Lower leg skin (tissue), 3 donors: ENCODE measurements at regions not wholly inside any gene's neighbourhood (a gene's known extent, or its start where the extent isn't known, plus 50 kb on each side); places are given as distances from the start of the nearest gene placed in this dataset.

Experiments used
- CTCF ChIP-seq, 3 donors: fragments of 450-650 bp; IDR thresholded peaks; one replicate each; pipeline ENCODE4 v1.5.1; 2016; ENCODE audit warnings: antibody characterized with exemption in 3 of 3, mild to moderate bottlenecking in 3 of 3, moderate library complexity in 2 of 3
- POLR2A ChIP-seq, 2 donors: fragments of 450-650 bp; IDR thresholded peaks; one replicate each; pipeline ENCODE4 v1.6.1; 2016 to 2017; ENCODE audit warnings: antibody characterized with exemption in 2 of 2, mild to moderate bottlenecking in 1 of 2, moderate library complexity in 1 of 2

- TF ChIP-seq CTCF (IDR thresholded peaks at IDR 0.05) (no peak), POLR2A (IDR thresholded peaks at IDR 0.05) (no peak)
These were observed 596.0 kb downstream of the INSC start for GRCh38 chr11:15710580-15711275.
